ENCODE measurements at regions not wholly inside any gene's neighbourhood (a gene's known extent, or its start where the extent isn't known, plus 50 kb on each side); places are given as distances from the start of the nearest gene placed in this dataset.
A peak's percentile ranks its signal among the peaks of the same experiment; 100 is the strongest.

DNA sequence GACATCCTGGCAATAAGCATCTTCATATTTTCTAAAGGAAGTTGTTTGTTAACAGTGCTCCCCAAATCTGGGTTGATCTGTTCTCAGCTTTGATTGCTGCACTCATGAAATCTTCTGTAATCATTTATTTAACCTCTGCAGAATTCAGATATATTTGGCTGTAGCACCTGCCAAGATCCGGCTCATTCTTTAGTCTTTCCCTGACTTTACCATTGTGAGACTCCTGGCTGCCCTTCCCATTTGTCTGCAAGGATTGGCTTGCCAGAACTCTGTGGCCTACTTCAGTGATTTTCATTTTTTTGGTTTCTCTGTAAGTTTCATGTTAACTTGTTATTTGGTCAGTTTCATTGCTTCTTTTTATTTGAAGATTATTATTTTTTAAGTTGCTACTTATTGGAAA lies 191.2 kb upstream of the PLXNC1 start:
- DNase-seq (ENCODE audit: low read depth) = no peak
- TF ChIP-seq CTCF (conservative IDR thresholded peaks at IDR 0.05; ENCODE audit: control insufficient read depth, insufficient read depth, low read depth, low read length) = no peak
- no peak overlapping the region for H3K4me3 ChIP-seq (ENCODE audit: control insufficient read depth, low read depth, low read length)

DNA sequence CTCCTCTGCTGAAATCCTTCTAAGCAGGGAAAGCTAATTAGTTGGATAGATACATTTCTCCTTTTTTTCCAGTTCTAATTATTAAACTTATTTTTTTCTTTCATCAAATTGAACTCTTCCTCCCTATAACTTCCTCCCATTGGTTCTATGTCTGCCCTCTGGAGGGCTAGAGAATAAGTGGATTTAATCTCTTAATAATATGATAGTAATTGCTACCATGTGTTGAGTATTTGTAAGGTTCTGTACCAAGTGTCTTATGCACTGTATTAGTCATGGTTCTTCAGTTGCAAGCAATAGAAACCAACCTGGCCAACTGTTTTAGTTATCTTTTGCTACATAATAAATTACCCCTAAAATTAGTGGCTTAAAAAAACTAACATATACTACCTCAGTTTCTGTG lies 190.5 kb upstream of the PLXNC1 start:
- peak; percentile 82 for DNase-seq (ENCODE audit: low read depth)
- peak; percentile 30 for TF ChIP-seq CTCF (conservative IDR thresholded peaks at IDR 0.05; ENCODE audit: control insufficient read depth, insufficient read depth, low read depth, low read length)
- no peak overlapping the region for H3K4me3 ChIP-seq (ENCODE audit: control insufficient read depth, low read depth, low read length)

- DNase-seq (ENCODE audit: low read depth) = no peak
- TF ChIP-seq CTCF (conservative IDR thresholded peaks at IDR 0.05; ENCODE audit: control insufficient read depth, insufficient read depth, low read depth, low read length) = no peak
Observed at GRCh38 chr12:93959657-93960056, 188.7 kb upstream of the PLXNC1 start.

DNA sequence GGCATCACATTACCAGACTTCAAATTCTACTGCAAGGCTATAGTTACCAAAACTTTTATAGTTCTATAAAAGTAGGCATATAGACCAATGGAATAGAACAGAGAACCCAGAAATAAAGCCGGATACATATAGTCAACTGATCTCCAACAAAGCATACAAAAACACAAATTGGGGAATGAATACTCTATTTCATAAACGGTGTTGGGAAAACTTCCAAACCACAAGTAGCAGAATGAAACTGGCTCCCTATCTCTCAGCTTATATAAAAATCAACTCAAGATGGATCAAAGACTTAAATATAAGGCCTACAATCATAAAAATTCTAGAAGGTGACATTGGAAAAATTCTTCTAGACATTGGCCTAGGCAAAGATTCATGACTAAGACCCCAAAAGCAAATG lies 187.9 kb upstream of the PLXNC1 start:
- no peak overlapping the region for H3K4me3 ChIP-seq (ENCODE audit: control insufficient read depth, low read depth, low read length)
- DNase-seq (ENCODE audit: low read depth) = no peak
- no peak for TF ChIP-seq CTCF (conservative IDR thresholded peaks at IDR 0.05; ENCODE audit: control insufficient read depth, insufficient read depth, low read depth, low read length)

More at GRCh38 chr12:93959657-93960056, 188.7 kb upstream of the PLXNC1 start:
- no peak overlapping the region for H3K4me3 ChIP-seq (ENCODE audit: control insufficient read depth, low read depth, low read length)

- TF ChIP-seq CTCF (conservative IDR thresholded peaks at IDR 0.05; ENCODE audit: control insufficient read depth, insufficient read depth, low read depth, low read length) = no peak
- no peak overlapping the region for H3K4me3 ChIP-seq (ENCODE audit: control insufficient read depth, low read depth, low read length)
- DNase-seq (ENCODE audit: low read depth) = no peak
Observed at GRCh38 chr12:93962336-93962735, 186.0 kb upstream of the PLXNC1 start.

DNA sequence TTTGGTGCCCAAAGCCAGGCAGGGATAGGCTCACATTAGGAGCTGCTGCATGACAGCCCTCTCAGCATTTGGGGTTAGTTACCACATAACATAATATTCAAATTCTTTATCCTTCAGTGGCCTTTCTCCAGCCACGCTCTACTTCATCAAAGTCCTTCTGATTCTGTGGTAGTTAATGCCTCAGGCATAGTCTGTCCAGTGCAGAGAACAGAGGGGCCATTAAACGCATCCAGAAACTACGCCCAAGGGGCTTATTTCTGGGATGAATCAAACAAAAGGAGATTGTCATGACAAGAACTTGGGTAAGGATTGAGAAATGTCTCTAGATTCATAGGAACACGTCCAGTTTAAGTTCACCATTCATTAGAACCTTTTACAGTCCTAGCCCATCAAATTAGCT lies 183.4 kb upstream of the PLXNC1 start:
- no peak overlapping the region for H3K4me3 ChIP-seq (ENCODE audit: control insufficient read depth, low read depth, low read length)
- TF ChIP-seq CTCF (conservative IDR thresholded peaks at IDR 0.05; ENCODE audit: control insufficient read depth, insufficient read depth, low read depth, low read length) = no peak
- DNase-seq (ENCODE audit: low read depth) = no peak

DNA sequence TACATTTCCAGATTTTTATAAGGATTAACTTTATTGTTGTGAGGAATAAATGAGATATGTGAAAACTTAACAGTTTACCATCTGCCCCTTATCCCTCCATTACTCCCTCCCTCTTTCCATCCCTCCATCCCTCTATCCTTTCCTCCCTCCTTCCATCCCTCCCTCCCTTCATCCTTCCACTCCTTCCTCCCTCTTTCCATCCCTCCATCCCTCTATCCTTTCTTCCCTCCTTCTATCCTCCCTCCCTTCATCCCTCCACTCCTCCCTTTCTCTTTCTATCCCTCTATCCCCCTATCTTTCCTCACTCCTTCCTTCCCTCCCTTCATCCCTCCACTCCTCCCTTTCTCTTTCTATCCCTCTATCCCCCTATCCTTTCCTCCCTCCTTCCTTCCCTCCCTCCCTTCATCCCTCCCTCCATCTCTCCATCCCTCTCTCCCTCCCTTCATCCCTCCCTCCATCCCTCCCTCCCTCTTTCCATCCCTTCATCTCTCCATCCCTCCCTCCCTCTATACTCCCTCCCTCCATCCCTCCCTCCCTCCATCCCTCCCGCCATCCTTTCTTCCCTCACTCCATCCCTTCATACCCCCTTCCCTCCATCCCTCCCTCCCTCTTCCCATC lies 181.8 kb upstream of the PLXNC1 start:
- no peak for DNase-seq (ENCODE audit: low read depth)
- TF ChIP-seq CTCF (conservative IDR thresholded peaks at IDR 0.05; ENCODE audit: control insufficient read depth, insufficient read depth, low read depth, low read length) = no peak
- no peak overlapping the region for H3K4me3 ChIP-seq (ENCODE audit: control insufficient read depth, low read depth, low read length)

All from fibroblast of mammary gland (primary cell).